GM12878 (cell line): ENCODE measurements at regions not wholly inside any gene's neighbourhood (a gene's known extent, or its start where the extent isn't known, plus 50 kb on each side); places are given as distances from the start of the nearest gene placed in this dataset.

Experiments used
- ATAC-seq: fragments of 200-7000 bp; cut with Tn5 transposase; 3 replicates; pipeline ENCODE4 v1.9.1; 2020; ENCODE audit warnings: mild to moderate bottlenecking, moderate library complexity
- BruUV-seq: library from RNA; stranded (reverse); fragments of 400-500 nt; replicated peaks from 2 replicates; lab custom pipeline; 2021; lab: Mats Ljungman, UMichigan
- CTCF ChIA-PET: fragments of 300-600 bp; sonication (Branson Sonifier 250); formaldehyde crosslinking; extraction: SDS; loops from one replicate; lab custom pipeline; 2021; ENCODE audit warnings: inconsistent platforms; lab: Yijun Ruan, JAX
- POLR2A ChIA-PET: fragments of 350-600 bp; formaldehyde crosslinking; extraction: SDS; loops from one replicate; lab custom pipeline; 2021; ENCODE audit warnings: inconsistent platforms; lab: Charles Lee
- RAD21 ChIA-PET: fragments of 300-600 bp; sonication (Branson Sonifier 250); formaldehyde crosslinking; loops from one replicate; lab custom pipeline; 2023; ENCODE audit warnings: antibody characterized with exemption; ENCODE audit not compliant: unreplicated experiment; lab: Charles Lee
- SMC1A ChIA-PET: fragments of 300-600 bp; sonication (Branson Sonifier 250); formaldehyde crosslinking; loops from one replicate; lab custom pipeline; 2023; ENCODE audit not compliant: unreplicated experiment, uncharacterized antibody; lab: Charles Lee
- DNase-seq: peaks from one replicate; pipeline ENCODE4 v3.0.0-alpha.2; 2011; ENCODE audit warnings: low read depth, low spot score
- FAIRE-seq: peaks from 3 replicates; lab custom pipeline; 2011; peaks lifted over from hg19 to GRCh38; lab: Jason Lieb, UNC
- H2AFZ ChIP-seq: 2 replicates; pipeline ENCODE4 v1.6.0; 2011; ENCODE audit warnings: low read depth, low read length, control low read depth; ENCODE audit not compliant: control insufficient read depth
- H3K27ac ChIP-seq: 2 replicates; pipeline ENCODE4 v1.5.1; 2011; ENCODE audit warnings: control low read depth; ENCODE audit not compliant: control insufficient read depth, insufficient read depth
- H3K27me3 ChIP-seq, 2 experiments: replicated peaks in 1 of 2; 2 replicates each; pipeline versions ENCODE4 v1.6.0 to v1.6.1; 2011; ENCODE audit warnings: low read length in 1 of 2; ENCODE audit not compliant: control insufficient read depth in 2 of 2, insufficient read depth in 2 of 2
- H3K36me3 ChIP-seq, 2 experiments: 2 replicates each; pipeline ENCODE4 v1.5.1; 2011; ENCODE audit warnings: low read length in 1 of 2; ENCODE audit not compliant: control insufficient read depth in 2 of 2, insufficient read depth in 2 of 2
- H3K4me1 ChIP-seq: 2 replicates; pipeline ENCODE4 v1.6.1; 2011; ENCODE audit warnings: mild to moderate bottlenecking, low read length, moderate library complexity, mixed read lengths; ENCODE audit not compliant: control insufficient read depth, insufficient read depth
- H3K4me2 ChIP-seq: 2 replicates; pipeline ENCODE4 v1.6.0; 2011; ENCODE audit warnings: control low read depth; ENCODE audit not compliant: control insufficient read depth, insufficient read depth
- H3K4me3 ChIP-seq: fragments of 200-600 bp; sonication (generic); 2 replicates; pipeline ENCODE4 v1.5.1; 2016
- H3K79me2 ChIP-seq: 2 replicates; pipeline ENCODE4 v1.6.0; 2011; ENCODE audit warnings: low read length; ENCODE audit not compliant: control insufficient read depth, insufficient read depth
- H3K9ac ChIP-seq: 2 replicates; pipeline ENCODE4 v1.8.0; 2011; ENCODE audit warnings: low read length, control low read depth, mixed read lengths; ENCODE audit not compliant: control insufficient read depth, insufficient read depth
- H3K9me3 ChIP-seq: replicated peaks from 3 replicates; pipeline ENCODE4 v1.5.1; 2011; ENCODE audit warnings: mild to moderate bottlenecking, low read length; ENCODE audit not compliant: control insufficient read depth, insufficient read depth
- H4K20me1 ChIP-seq: 2 replicates; pipeline ENCODE4 v1.6.0; 2011; ENCODE audit not compliant: control insufficient read depth, insufficient read depth
- ETV6 ChIP-seq, 2 experiments: fragments of 450-650 bp in 1 of 2; IDR thresholded peaks in 1 of 2; conservative IDR thresholded peaks in 1 of 2; 2 replicates each; pipeline ENCODE4 v1.6.1; 2014; ENCODE audit warnings: antibody characterized with exemption in 1 of 2, borderline replicate concordance in 1 of 2, low read depth in 1 of 2, mild to moderate bottlenecking in 1 of 2, moderate library complexity in 1 of 2
- FOXM1 ChIP-seq: IDR thresholded peaks from 2 replicates; pipeline ENCODE4 v1.6.1; 2012; ENCODE audit warnings: low read depth, mild to moderate bottlenecking, inconsistent platforms, low read length, moderate library complexity
- HCFC1 ChIP-seq: fragments of 150-350 bp; IDR thresholded peaks from 2 replicates; pipeline ENCODE4 v1.6.1; 2014; ENCODE audit warnings: low read length
- IKZF1 ChIP-seq: fragments of 450-650 bp; conservative IDR thresholded peaks from 2 replicates; pipeline ENCODE4 v1.6.1; 2017; ENCODE audit warnings: antibody characterized with exemption, mild to moderate bottlenecking
- RAD21 ChIP-seq: IDR thresholded peaks from 2 replicates; pipeline ENCODE4 v1.6.1; 2011; ENCODE audit warnings: mild to moderate bottlenecking, low read depth, low read length, moderate library complexity; ENCODE audit not compliant: insufficient read depth
- RELB ChIP-seq: fragments of 450-650 bp; IDR thresholded peaks from 2 replicates; pipeline ENCODE4 v1.6.1; 2017; ENCODE audit warnings: low read depth, mild to moderate bottlenecking, moderate library complexity
- SIN3A ChIP-seq: IDR thresholded peaks from 2 replicates; pipeline ENCODE4 v1.6.1; 2012; ENCODE audit warnings: low read depth, low read length, improper control_type of control experiment
- SP1 ChIP-seq: IDR thresholded peaks from one replicate; pipeline ENCODE4 v1.6.1; 2011; ENCODE audit warnings: low read depth, low read length
- TCF7 ChIP-seq: IDR thresholded peaks from 2 replicates; pipeline ENCODE4 v1.6.1; 2014; ENCODE audit warnings: antibody characterized with exemption, borderline replicate concordance
- ZNF687 ChIP-seq: fragments of 450-650 bp; IDR thresholded peaks from 2 replicates; pipeline ENCODE4 v1.6.1; 2017; ENCODE audit warnings: mild to moderate bottlenecking, moderate library complexity
- WGBS: methylation state at CpG from one replicate; pipeline ENCODE4 v1.1.6; 2016; ENCODE audit warnings: low lambda C conversion rate; ENCODE audit not compliant: insufficient replicate concordance, insufficient coverage; ENCODE audit errors: missing lambda C conversion rate; 5-methylcytosine and 5-hydroxymethylcytosine counted together
- in situ Hi-C: fragments of 300-500 bp; cut with MboI; formaldehyde crosslinking; loops from 9 replicates; pipeline ENCODE4 v1.14.3; 2018; ENCODE audit warnings: mixed read lengths
- intact Hi-C: fragments of 100-400 bp; cut with micrococcal nuclease; formaldehyde crosslinking; loops from one replicate; pipeline ENCODE4 v1.14.2; 2022; ENCODE audit not compliant: unreplicated experiment

GRCh38 chr6:133179481-133179880 is 61.7 kb upstream of the EYA4 start (continued):
- TF ChIP-seq ETV6 (conservative IDR thresholded peaks at IDR 0.05 in 1 of 2, IDR thresholded peaks at IDR 0.05 in 1 of 2; ENCODE audit: borderline replicate concordance in 1 of 2, low read depth in 1 of 2), result no peak

- no peaks in the 10 kb centered on the region for H4K20me1 ChIP-seq
- WGBS, result 46% methylated on average over 2 of the region's 2 CpGs
- no peak overlapping the region for H3K4me2 ChIP-seq
- in situ Hi-C loops (loop anchor here (10.0 to 25.0 kb wide), 2 partner anchors 371 to 904 kb away; no protein-coding TSS in a partner anchor), intact Hi-C loops (loop anchor here (2.0 to 10.0 kb wide), 3 partner anchors 329 to 369 kb away; no protein-coding TSS in a partner anchor)
- POLR2A ChIA-PET, result no interaction called here
- no peak overlapping the region for H3K27ac ChIP-seq
- DNase-seq, result no peak
- CTCF ChIA-PET, result interaction anchor here (0.8 to 2.1 kb wide), 2 partner anchors 12 to 733 kb away, joined by 3 to 5 read pairs; no protein-coding TSS in a partner anchor
- no peak for ATAC-seq
- H2AFZ ChIP-seq, result no peak overlapping the region
- no peak overlapping the region for H3K9ac ChIP-seq
- H3K79me2 ChIP-seq, result no peaks in the 10 kb centered on the region
- FAIRE-seq, result no peak
- H3K36me3 ChIP-seq, result no peaks in the 10 kb centered on the region
- H3K4me3 ChIP-seq, result no peak overlapping the region
- no peaks in the 10 kb centered on the region for H3K9me3 ChIP-seq
- SMC1A ChIA-PET, result no interaction called here
- BruUV-seq, result no TSS peak
- RAD21 ChIA-PET, result no interaction called here
- H3K4me1 ChIP-seq, result no peaks in the 10 kb centered on the region
- no peaks in the 10 kb centered on the region for H3K27me3 ChIP-seq
- TF ChIP-seq RELB, result no peak
- TF ChIP-seq FOXM1, result no peak
- no peak for TF ChIP-seq RAD21
- TF ChIP-seq IKZF1, result no peak
- no peak for TF ChIP-seq SP1
- no peak for TF ChIP-seq HCFC1
- no peak for TF ChIP-seq ZNF687
- TF ChIP-seq SIN3A, result no peak
- TF ChIP-seq TCF7, result no peak
Observed at GRCh38 chr6:133183691-133184090, 57.5 kb upstream of the EYA4 start.
